ENCODE measurements at regions not wholly inside any gene's neighbourhood (a gene's known extent, or its start where the extent isn't known, plus 50 kb on each side); places are given as distances from the start of the nearest gene placed in this dataset.
"Not testable (repeated sequence)": the region's sequence is repeated elsewhere in the genome, so short reads cannot be mapped to it uniquely, and the experiment has no call there.

DNA sequence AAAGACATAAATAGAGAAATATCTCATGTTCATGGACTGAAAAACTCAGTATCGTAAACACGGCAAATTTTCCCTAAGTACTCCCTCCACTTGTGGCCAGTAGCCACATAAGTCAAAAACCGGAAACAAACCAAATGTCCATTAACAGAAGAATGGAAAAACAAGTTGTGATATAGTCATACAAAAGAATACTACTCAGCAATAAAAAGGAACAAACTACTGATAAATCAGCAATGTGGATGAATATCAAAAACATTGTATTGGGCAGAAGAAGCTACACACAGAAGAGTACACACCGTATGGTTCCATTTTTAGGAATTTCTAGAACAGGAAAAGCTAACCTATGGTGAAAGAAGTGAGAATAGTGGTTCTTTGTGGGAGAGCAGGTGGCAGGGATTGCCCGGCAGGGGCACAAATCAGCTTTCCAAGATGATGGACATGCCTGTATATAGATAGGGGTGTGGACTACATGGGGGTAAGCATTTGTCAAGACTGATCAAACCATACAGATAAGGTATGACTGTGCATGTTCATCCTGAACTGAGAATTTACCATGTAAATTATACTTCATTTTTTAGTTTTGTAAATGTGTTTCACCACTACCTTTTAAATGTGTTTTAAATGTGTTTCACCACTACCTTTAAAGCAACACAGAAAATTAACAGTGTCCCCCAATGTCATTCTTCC, 172.8 kb upstream of the CDH5 start:
- intact Hi-C loops (cut with DNase I), result no loop called here
- DNase-seq (ENCODE audit: low spot score), result no peak

DNA sequence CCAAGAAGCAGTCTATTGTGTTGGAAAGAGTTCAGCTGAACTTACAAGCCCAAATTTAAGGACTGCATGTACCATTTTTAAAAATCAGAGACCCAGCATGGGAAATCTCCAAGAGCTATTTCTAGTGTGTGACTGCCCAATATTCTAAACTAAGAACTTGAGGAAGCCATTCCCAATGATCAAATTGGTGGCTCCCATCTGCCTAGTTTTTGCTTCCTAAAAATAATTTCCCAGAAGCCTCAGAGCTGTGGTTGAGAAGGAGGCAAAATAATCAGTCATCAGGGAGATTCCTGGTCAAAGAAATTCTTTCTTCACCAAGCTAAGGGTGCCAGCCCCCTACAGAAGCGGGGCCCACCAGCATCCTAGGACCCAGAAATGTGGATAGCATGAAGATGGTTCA, 176.1 kb upstream of the CDH5 start:
- intact Hi-C loops (cut with DNase I), result no loop called here
- no peak for DNase-seq (ENCODE audit: low spot score)

DNA sequence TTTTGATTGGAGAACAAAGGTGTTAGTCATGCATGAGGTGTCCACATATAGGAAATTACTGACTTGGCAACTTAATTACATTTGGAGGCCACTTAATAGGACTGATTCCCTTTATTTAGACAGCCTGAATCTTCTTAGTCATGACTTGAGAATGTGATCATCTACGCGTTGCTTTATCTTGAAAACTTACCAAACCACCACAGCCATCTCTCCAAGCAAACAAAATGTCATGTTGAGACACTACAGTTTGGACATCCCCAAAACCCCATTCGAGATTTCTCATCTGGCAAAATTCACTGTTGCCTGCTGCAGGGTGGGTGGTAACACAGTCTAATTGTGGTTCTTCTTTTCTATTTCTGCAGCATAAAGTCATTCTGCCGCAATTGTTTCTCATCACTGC, 176.5 kb upstream of the CDH5 start:
- intact Hi-C loops (cut with DNase I), result no loop called here
- DNase-seq (ENCODE audit: low spot score), result no peak

DNA sequence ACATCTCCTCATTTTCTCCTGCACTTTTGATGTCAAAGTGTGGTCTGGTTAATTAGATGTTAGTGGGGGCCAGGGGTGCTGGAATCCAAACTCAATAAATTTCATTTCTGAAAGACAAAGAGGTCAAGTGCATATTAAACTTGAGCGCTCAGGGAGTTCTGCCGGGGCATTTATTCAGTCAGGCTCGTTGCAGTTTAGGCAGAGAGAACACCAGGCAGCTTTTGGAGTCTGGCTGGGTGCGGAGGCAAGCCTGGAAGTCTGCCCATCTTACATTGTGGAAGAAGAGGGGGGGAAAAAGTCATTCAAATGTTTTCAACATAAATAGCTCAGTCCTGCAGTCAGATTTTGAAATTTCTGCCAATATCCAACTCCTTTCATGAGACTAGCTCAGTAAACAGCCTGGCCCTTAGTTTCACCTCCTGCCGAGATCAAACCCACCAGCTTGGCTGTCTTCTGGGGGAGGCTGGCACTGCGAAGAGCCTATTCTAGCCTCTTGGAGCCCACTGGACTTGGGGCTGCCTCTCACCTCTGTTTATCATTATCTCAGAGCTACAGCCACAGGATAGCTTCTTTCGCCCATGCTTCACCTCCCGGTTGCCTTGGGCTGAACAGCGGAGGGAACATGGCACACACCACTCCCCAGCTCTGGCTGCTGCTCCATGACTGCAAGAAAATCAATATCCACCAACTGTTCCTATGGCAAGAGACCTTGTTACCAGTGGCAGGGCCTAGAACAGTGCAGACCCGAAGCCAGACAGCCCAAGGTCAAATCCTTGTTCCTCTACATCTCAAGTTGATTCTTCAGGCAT, 177.4 kb upstream of the CDH5 start:
- no peak for DNase-seq (ENCODE audit: low spot score)

DNA sequence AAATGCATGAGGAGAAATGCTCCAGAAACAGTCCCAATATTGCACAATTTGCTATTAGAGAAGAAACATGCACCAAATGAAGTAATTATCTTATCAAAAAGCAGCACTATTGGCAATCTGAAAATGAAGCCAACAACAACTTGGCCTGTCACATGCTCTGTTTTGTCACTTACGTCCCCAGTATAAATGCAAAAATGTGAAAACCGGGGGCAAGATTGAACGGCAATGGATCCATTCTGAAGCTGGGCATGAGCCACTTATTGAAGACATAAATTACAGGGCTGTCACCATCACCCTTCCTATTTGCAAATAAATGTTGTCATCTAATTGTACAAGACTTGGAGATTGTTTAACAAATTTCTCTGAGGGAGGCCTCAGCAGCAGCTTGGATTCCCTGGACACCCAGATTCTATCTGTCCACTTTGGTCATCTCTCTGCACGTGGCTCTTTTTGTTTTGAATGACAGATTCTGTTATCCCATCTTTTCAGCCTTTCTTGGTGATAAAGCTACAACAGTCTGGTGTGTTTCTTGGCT, 180.2 kb upstream of the CDH5 start:
- intact Hi-C loops (cut with DNase I), result no loop called here
- DNase-seq (ENCODE audit: low spot score), result no peak

More for the DNA sequence above, 177.4 kb upstream of the CDH5 start:
- intact Hi-C loops (cut with DNase I), result no loop called here

DNA sequence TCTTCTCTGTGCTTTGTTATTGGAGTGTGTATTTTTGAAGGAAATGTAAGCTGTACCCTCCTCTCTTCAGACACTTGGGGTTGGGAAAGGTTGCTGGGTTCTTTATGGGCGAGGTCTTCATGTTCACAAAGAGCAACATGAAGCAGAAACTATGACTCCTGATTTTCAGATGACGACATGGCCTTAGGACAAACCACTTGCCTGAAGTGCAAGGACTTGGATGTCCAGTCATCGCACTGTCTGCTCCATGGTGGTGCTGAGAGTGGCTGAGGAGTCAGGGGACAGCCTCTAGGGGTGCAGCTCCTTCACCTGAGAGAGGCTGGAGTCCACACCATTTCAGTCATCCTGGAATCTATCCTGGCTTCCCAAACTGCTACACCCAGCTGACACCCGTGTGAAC, 183.9 kb upstream of the CDH5 start:
- no peak for DNase-seq (ENCODE audit: low spot score)
- intact Hi-C loops (cut with DNase I), result no loop called here

DNA sequence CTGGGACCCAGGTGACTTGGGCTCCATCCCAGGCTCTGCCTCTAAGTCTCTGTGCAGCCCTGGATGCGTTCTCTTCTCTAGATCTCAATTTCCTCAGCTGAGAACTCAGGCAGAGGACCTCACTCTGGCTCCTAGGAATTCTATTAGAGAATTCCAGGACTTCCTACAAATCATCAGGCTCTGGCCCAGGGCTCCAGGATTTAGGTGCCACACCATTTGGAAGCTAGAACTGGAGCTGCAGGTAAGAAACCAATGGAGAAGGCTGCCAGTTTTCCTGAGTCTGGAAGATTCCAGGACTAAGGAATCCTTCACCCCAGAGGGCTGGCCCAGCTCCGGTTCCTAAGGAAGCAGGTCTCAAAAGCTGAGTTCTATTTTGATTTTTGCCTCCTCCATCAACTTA, 189.8 kb upstream of the CDH5 start:
- no peak for DNase-seq (ENCODE audit: low spot score)
- intact Hi-C loops (cut with DNase I), result no loop called here

DNA sequence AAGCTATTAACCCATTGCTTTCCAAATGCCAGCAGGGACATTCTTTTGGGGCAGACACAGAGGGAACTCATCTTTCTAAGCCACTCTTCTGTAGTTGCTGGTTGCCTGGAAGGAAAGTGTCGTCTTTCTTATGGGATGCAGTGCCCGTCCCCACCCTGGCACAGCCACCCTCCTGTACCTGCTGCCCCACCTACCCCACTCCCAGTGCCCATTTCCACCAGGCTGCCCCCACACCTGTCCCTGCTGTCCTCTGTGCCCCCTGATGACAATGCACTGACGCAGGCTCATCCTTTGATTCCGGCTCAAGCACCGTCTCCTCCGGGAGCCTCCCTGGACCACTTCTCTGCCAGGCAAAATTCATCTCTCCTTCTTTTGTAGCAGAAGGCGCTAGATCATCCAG, 190.4 kb upstream of the CDH5 start:
- intact Hi-C loops (cut with DNase I), result no loop called here
- no peak for DNase-seq (ENCODE audit: low spot score)

DNA sequence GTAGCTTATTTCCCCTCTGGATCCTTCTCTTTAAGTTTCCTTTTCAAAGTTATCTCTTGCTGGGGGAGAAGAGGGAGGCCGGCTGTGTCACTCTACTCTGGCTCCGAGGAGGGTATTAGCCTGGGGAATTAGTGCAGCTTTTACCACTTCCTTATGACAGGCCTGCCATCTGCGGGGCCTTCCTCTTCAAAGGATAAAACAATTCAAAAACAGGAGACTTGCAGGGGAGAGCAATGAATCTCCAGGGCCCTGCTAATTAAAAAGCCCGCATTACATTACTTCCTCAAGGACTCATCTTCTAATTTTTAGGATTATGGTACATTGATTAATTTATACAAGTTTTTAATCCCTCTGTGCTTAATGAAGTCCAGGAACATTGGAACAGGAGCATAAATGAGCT, 190.9 kb upstream of the CDH5 start:
- no peak for DNase-seq (ENCODE audit: low spot score)
- intact Hi-C loops (cut with DNase I), result no loop called here

DNA sequence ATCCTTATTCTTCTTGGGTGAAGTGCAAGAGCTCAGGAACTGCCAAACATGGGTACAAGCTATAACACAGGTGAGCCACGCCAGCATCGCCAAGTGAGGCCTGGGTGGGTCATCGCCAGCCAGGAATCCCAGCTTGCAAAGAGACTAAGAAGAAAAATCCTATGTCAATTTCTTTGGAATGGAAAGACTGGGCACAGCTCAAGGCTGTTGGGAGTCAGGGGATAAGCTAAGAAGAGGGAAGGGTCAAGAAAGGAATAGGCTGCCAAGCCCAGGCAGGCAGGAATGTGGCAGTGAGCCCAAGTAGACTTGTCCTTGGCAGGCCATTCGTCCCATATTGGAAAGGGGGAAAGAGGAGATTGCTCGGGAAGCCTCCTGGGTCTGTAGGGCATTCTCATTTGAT, 191.4 kb upstream of the CDH5 start:
- intact Hi-C loops (cut with DNase I), result no loop called here
- DNase-seq (ENCODE audit: low spot score), result no peak

DNA sequence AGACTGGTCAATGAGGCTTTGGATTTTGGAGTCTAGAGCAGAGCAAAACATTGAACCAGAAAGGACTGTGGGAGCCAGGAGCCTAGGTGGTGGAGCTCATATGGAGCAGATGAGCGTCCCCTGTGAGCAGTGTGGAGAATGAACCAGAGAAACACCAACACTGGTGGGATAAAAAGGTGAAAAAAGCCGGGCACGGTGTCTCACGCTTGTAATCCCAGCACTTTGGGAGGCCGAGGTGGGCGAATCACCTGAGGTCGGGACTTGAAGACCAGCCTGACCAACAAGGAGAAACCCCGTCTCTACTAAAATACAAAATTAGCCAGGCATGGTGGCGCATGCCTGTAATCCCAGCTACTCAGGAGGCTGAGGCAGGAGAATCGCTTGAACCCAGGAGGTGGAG, 192.7 kb upstream of the CDH5 start:
- intact Hi-C loops (cut with DNase I); DNase-seq (ENCODE audit: low spot score): not testable (repeated sequence)

DNA sequence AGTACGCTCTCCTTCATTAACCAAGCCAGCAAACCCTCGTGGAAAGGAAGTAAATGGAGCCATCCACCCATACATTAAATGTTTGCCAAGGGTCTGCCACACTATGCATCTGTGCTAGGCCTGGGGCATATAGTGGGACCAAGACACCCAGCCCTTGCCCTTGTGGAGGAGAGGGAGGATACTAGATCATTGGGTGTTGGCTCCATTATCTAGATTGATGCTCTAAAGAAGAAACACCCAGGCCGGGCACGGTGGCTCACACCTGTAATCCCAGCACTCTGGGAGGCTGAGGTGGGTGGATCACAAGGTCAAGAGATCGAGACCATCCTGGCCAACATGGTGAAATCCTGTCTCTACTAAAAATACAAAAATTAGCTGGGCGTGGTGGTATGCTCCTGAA, 193.3 kb upstream of the CDH5 start:
- intact Hi-C loops (cut with DNase I); DNase-seq (ENCODE audit: low spot score): not testable (repeated sequence)

DNA sequence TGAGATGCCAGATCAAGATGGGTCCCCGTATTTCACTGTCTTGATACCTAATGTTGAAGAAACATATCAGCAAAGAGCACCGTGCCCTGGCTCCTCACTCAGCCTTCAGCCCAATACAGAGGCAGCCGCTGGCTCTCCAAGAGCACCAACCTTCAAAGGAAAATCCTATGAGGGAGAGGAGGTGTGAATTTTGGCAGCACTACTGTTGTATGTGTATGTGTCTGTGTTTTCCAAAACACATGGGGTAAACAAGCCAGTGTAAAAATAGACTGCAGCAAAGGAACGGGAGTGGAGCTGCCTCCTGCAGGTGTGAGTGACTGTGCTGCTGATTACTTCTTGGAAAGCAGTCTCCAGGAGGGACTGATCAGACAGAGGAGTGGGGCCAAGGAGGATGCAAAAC, 194.0 kb upstream of the CDH5 start:
- intact Hi-C loops (cut with DNase I), result no loop called here
- DNase-seq (ENCODE audit: low spot score), result no peak

DNA sequence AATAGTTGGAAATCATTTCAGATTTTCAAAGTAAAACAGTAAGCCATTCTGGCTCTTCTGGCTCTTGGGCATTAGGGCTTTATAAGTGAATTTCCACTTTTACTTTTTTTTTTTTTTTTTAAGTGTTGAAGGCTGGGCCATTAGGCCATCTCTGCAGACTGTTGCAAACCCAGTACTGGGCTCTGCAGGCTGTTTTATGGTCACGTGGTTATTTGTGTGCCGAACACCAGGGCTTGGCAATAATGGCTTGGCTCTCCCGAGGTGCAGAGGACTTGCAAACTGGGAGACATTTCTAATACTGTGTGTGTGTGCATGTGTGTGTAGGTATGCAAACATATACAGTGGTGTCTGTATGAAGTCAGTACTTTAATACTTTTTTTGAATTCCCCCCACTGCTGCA, 194.9 kb upstream of the CDH5 start:
- DNase-seq (ENCODE audit: low spot score), result no peak
- intact Hi-C loops (cut with DNase I), result no loop called here

DNA sequence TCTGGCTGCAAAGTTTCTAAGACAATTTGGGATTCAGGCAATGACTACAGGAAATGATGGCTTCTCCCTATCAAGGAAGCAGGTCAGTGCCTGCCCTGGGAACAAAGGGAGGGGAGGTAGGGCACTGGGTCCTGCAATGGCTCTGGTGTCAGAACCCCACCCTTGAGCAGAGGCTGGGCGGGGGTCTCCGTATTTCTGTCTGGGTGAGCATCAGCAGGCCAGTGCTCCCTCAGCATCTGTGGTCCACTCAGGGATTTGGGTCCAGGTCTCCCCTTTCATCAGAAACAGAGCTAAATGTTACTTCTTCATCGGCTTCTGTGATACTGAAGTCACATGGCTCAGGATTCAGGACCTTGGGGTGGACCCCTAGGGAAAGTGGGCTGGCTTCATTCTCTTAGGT, 195.5 kb upstream of the CDH5 start:
- DNase-seq (ENCODE audit: low spot score), result no peak

DNA sequence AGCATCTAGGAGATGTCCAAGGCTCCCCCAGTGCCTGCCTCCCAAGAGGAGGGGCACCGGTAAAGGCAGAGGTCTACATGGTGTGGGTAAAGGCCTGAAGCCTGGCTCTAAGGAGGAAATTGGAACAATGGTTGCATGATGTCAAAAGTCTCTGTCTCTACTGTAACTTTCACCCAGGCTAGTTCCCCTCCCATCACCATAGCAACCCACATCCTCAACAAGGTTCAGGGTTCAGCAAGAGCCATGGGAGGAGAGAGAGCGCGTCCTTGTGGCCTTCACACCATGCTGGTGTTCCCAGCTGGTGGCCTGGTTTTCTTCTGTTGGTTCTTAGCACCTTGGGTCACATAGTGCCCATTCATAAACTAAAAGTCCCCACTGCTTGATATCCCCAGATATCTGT, 196.7 kb upstream of the CDH5 start:
- DNase-seq (ENCODE audit: low spot score), result no peak

More for the DNA sequence above, 195.5 kb upstream of the CDH5 start:
- intact Hi-C loops (cut with DNase I), result no loop called here

DNA sequence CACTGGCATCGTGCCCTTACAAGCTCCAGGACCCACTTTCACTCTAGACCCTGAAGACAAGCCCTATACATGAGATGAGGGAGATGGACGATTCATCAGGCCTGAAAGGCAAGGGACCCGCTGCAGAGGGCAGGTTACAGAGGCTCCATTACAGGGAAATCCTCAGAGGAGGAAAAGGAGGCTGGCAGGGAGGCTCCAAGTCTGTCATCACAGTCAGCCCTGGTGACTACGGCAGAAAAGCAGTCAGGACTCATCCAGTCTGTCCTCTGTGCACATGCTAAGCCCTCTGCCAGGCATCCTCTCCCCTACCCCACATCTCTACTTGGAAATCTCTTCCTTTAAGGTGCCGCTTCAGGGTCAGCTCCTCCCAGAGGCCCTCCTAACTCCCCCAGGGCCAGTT, 197.7 kb upstream of the CDH5 start:
- DNase-seq (ENCODE audit: low spot score), result no peak
- intact Hi-C loops (cut with DNase I), result no loop called here

More for the DNA sequence above, 196.7 kb upstream of the CDH5 start:
- intact Hi-C loops (cut with DNase I), result no loop called here

DNA sequence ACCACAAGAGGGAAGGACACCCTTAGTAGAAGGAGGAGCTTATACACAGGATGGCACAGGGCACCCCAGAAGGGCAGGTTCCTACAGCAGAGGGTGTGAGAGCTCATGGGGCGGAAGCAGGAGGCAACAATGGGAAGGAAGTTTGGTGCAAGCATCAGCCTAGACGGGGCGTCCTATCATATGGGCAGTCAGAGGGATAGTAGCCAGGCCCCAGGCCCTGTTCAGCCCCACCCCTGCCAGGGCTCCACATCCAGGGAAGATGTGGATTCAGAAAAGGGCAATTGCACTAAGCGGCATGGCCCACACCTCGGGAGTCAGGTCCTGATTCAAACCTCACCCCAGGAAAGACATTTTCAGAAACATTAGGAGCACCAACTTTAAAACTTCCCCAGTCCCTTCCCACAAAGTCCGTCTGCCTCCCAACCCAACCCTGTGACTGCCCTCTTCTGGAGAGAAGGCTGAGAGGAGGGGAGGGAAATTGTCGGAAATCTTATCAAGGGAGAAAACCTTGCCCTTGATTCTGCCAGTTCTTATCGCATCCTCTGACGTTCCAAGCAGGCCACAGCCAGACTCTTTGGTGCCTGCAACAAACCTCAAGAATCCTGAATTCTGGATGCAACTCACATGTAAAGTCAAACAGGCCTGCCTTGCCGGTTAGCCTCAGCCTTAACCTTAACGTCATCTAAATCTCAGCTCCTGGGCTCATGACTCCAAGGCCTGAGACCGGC, 198.8 kb upstream of the CDH5 start:
- intact Hi-C loops (cut with DNase I), result no loop called here
- DNase-seq (ENCODE audit: low spot score), result no peak

DNA sequence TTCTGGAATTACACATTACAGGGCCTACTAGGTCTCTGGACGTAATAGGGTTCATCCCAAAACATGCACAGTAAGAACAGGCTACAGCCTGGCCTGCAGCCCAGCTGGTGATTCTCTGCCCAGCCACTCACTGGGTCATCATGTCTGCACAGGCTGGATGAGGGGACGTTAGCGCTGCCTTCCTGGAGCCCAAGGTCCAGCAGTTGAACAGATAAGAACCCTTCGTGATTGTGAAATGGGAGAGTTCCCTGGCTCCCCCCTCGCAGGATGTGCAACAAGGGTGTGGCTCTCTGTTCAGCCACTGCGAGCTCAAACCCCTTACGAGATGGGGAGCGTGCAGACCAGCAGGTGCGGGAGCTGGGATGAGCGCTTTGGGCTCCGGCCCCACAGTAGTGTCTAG, 200.0 kb upstream of the CDH5 start:
- DNase-seq (ENCODE audit: low spot score), result no peak
- intact Hi-C loops (cut with DNase I), result no loop called here

DNA sequence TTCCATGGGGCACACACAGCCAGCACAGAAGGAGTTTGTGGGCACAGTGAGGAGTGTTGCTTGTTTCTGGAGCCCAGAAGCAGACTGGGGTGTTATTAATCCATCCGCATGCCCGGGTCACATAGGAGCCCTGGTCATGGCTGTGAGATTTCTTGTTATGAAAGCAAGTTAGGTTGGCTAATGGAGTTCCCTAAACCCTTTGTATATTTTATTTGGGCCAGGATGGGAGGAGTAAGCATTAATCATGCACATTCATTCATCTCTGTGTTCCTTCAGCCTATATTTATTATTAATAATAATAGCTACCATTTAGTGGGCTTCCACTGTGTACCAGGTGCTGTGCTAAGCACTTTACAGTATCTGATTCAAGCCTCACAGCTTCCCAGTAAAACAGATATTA, 200.6 kb upstream of the CDH5 start:
- no peak for DNase-seq (ENCODE audit: low spot score)
- intact Hi-C loops (cut with DNase I), result no loop called here
